Activated naive CD8-positive, alpha-beta T cell (primary cell): ENCODE measurements at regions not wholly inside any gene's neighbourhood (a gene's known extent, or its start where the extent isn't known, plus 50 kb on each side); places are given as distances from the start of the nearest gene placed in this dataset.

Experiments used
- H3K27ac Mint-ChIP-seq: one replicate; pipeline ENCODE4 v1.8.0; 2021; ENCODE audit warnings: mixed read lengths
- H3K27me3 Mint-ChIP-seq: one replicate; pipeline ENCODE4 v1.8.0; 2021; ENCODE audit warnings: mixed read lengths
- H3K36me3 Mint-ChIP-seq: one replicate; pipeline ENCODE4 v1.8.0; 2021; ENCODE audit warnings: mixed read lengths
- H3K4me1 Mint-ChIP-seq: one replicate; pipeline ENCODE4 v1.8.0; 2021; ENCODE audit warnings: low read depth, mixed read lengths
- H3K4me3 Mint-ChIP-seq: one replicate; pipeline ENCODE4 v1.8.0; 2021; ENCODE audit warnings: mild to moderate bottlenecking, mixed read lengths
- H3K9me3 Mint-ChIP-seq: one replicate; pipeline ENCODE4 v1.8.0; 2021; ENCODE audit warnings: low read depth, mixed read lengths

DNA sequence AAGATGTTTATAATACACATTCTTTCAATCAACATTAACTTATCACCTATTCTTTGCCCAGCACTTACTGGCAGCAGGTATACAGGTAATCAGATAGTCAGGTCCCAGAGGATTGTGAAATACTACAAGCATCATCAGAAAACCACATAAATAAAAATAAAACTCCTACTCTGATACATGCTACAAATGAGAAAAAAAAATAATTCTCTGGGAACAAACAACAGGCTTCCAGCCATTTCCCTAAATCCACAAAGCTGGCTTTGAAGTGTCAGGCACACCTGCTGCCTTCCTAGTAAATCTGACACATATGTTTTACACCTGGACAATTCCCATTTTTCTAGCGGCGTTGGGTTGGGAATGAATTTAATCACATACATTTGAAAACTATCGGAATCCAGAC is 384.5 kb upstream of the CDH4 start:
- Mint-ChIP-seq H3K9me3 (no peaks in the 10 kb centered on the region), H3K4me3 (no peak overlapping the region), H3K36me3 (no peaks in the 10 kb centered on the region), H3K4me1 (no peaks in the 10 kb centered on the region), H3K27ac (no peak overlapping the region), H3K27me3 (peaks cover 3% of the 10 kb centered on the region)

- no peaks in the 10 kb centered on the region for H3K9me3 Mint-ChIP-seq
- no peaks in the 10 kb centered on the region for H3K36me3 Mint-ChIP-seq
- H3K27ac Mint-ChIP-seq: no peak overlapping the region
- H3K4me1 Mint-ChIP-seq: no peaks in the 10 kb centered on the region
- no peak overlapping the region for H3K4me3 Mint-ChIP-seq
- peaks cover 2% of the 10 kb centered on the region for H3K27me3 Mint-ChIP-seq
Observed at GRCh38 chr20:60868316-60868891, 383.7 kb upstream of the CDH4 start.

DNA sequence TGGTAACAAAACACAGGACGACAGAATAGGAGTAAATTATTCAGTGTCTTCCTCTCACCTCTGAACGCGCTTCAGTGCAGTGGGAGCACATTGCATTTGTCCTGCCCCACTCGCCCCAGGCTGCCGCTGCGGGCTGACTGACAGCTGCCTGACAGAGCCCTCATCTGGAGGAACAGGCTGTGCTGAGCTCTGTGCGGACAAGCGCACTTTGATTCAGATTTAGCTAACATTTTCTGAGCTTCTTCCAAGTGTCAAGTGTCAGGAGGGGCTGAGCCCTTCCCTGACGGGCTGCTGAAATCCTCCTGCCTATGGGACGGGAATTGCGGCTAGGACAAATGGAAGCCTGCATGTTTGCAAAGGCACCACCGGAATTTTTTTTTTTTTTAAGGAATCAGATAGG is 383.0 kb upstream of the CDH4 start:
- no peaks in the 10 kb centered on the region for H3K27me3 Mint-ChIP-seq
- no peak overlapping the region for H3K27ac Mint-ChIP-seq
- H3K9me3 Mint-ChIP-seq: no peaks in the 10 kb centered on the region
- H3K4me3 Mint-ChIP-seq: no peak overlapping the region
- no peaks in the 10 kb centered on the region for H3K36me3 Mint-ChIP-seq
- no peaks in the 10 kb centered on the region for H3K4me1 Mint-ChIP-seq

- Mint-ChIP-seq H3K9me3 (no peaks in the 10 kb centered on the region), H3K27ac (no peak overlapping the region)
Observed at GRCh38 chr20:60869625-60870024, 382.4 kb upstream of the CDH4 start.

GRCh38 chr20:60870040-60870439 is 382.0 kb upstream of the CDH4 start:
- Mint-ChIP-seq H3K4me1 (no peaks in the 10 kb centered on the region), H3K9me3 (no peaks in the 10 kb centered on the region), H3K4me3 (no peak overlapping the region), H3K27ac (no peak overlapping the region), H3K27me3 (no peaks in the 10 kb centered on the region), H3K36me3 (no peaks in the 10 kb centered on the region)

More at GRCh38 chr20:60869625-60870024, 382.4 kb upstream of the CDH4 start:
- Mint-ChIP-seq H3K4me1 (no peaks in the 10 kb centered on the region), H3K4me3 (no peak overlapping the region), H3K27me3 (no peaks in the 10 kb centered on the region), H3K36me3 (no peaks in the 10 kb centered on the region)

DNA sequence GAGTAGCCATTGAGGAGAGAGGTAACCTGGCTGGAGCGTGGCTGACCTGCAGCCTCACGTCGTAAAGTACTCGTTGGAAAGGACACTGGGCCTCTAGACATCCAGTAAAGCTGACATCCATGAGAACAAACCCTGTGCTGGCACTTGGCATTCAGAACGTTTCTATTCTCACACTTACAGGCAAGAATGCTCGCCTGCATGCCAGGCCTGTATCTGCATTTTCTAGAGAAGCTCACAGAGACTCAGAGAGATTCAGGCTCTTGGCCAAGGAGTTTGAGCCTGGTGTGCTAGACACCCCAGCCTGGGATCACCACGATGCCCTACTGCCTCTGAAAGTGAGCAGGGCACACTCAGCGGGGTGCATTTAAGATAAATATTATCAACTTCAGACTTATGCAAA is 379.8 kb upstream of the CDH4 start:
- H3K9me3 Mint-ChIP-seq: no peaks in the 10 kb centered on the region
- H3K27ac Mint-ChIP-seq: no peak overlapping the region
- H3K4me1 Mint-ChIP-seq: no peaks in the 10 kb centered on the region
- no peaks in the 10 kb centered on the region for H3K36me3 Mint-ChIP-seq
- H3K27me3 Mint-ChIP-seq: no peaks in the 10 kb centered on the region
- no peak overlapping the region for H3K4me3 Mint-ChIP-seq

DNA sequence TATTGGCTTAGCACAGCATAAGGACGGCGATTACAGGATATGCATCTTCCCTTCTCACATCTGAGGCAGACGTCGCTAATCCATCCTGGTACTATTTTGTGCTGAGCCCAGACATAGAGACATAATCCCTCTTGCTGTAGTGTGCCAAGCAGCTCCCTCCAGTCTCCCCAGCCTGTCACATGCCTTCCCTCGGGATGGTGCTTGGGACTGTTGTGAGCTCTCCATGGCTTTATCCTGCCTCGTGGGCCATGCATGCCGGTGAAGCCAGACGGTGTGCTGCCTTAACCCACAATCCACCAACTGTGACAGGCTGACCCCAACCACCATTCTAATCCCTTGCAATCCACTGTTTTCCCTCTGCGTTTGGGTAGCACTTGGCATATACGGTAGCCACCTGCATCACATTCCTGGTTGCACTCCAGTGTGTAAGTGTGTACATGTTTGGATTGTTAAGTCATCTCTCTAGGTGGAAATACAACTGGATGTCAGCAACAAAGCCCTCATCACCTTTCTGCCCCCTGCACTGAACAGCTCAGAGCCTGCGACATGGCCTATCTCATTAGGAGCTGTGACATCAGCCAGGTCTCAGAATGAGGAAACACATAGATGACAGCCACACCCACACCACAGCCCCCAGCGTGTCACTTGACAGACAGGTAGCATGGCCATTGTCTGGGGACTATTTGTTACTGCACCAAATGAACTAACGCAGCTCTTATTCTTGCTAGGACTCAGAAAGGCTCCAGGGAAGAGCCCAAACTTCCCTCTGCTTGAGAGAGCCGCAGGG is 374.8 kb upstream of the CDH4 start:
- Mint-ChIP-seq H3K27me3 (no peaks in the 10 kb centered on the region), H3K9me3 (no peaks in the 10 kb centered on the region), H3K4me3 (no peak overlapping the region), H3K36me3 (no peaks in the 10 kb centered on the region), H3K4me1 (no peaks in the 10 kb centered on the region), H3K27ac (no peak overlapping the region)

- H3K27me3 Mint-ChIP-seq: no peaks in the 10 kb centered on the region
Observed at GRCh38 chr20:60882836-60883235, 369.2 kb upstream of the CDH4 start.

DNA sequence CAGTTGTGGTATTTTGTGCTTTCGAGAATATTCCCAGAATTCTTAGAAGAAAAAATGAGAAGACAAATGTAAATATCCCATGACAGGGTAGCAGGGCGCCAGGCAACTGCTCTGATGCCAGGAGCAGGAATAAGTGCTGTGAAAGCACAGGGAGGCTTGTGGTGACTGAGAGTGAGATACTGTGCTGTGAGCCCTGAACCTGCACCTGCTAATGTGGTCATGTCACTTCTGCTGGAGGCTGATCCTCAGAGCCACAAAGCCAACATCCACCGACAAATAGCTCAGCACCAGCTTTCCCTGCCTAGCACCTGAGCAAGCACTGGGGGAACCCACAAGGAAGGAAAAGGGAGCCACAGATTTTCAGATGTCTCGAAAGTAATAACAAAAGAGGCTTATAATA is 368.6 kb upstream of the CDH4 start:
- H3K4me3 Mint-ChIP-seq: no peak overlapping the region
- H3K36me3 Mint-ChIP-seq: no peaks in the 10 kb centered on the region
- no peaks in the 10 kb centered on the region for H3K27me3 Mint-ChIP-seq
- no peaks in the 10 kb centered on the region for H3K9me3 Mint-ChIP-seq
- H3K27ac Mint-ChIP-seq: no peak overlapping the region
- no peaks in the 10 kb centered on the region for H3K4me1 Mint-ChIP-seq

More at GRCh38 chr20:60882836-60883235, 369.2 kb upstream of the CDH4 start:
- Mint-ChIP-seq H3K4me3 (no peak overlapping the region), H3K27ac (no peak overlapping the region), H3K4me1 (no peaks in the 10 kb centered on the region), H3K9me3 (no peaks in the 10 kb centered on the region), H3K36me3 (no peaks in the 10 kb centered on the region)

DNA sequence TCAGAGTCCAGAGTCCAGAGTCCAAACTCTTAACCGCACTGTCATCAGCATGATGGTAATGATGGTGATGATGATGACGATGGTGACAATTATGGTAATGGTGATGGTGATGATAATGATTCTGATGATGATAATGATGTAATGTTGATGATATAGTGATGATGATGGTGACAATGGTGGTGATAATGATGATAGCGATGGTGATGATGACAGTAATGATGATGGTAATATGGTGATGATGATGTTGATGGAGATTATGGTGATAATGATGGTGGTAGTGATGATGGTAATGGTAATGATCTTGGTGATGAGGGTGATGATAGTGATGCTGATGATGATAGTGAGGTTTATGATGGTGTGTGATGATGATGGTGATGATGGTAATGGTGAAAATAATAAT is 367.8 kb upstream of the CDH4 start:
- Mint-ChIP-seq H3K9me3 (no peaks in the 10 kb centered on the region), H3K27me3 (no peaks in the 10 kb centered on the region), H3K36me3 (no peaks in the 10 kb centered on the region), H3K4me1 (no peaks in the 10 kb centered on the region), H3K27ac (no peak overlapping the region), H3K4me3 (no peak overlapping the region)

DNA sequence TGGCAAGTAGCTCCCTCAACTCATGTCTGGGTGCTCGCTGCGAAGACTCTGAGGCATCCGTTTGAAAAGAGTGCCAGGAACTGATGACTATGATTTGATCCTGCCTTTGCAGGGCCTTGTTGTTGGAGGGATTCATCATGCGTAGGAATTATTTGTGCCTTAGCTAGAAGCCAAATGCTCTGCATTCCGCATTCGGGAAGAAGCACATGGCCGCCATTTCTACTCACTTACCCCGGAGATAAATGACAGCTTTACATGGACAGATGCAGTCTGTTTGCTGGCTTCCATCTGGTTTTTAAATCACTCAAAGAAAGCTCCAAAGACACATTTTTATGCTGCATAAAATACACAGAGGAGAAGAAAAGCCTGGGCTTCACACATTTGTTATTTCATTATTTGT is 363.3 kb upstream of the CDH4 start:
- Mint-ChIP-seq H3K4me1 (no peaks in the 10 kb centered on the region), H3K27me3 (no peaks in the 10 kb centered on the region), H3K4me3 (no peak overlapping the region), H3K36me3 (no peaks in the 10 kb centered on the region), H3K9me3 (no peaks in the 10 kb centered on the region), H3K27ac (no peak overlapping the region)

GRCh38 chr20:60892095-60892813 is 359.8 kb upstream of the CDH4 start:
- no peaks in the 10 kb centered on the region for H3K4me1 Mint-ChIP-seq
- no peak overlapping the region for H3K27ac Mint-ChIP-seq
- no peaks in the 10 kb centered on the region for H3K36me3 Mint-ChIP-seq
- no peak overlapping the region for H3K4me3 Mint-ChIP-seq
- no peaks in the 10 kb centered on the region for H3K27me3 Mint-ChIP-seq
- no peaks in the 10 kb centered on the region for H3K9me3 Mint-ChIP-seq

- no peaks in the 10 kb centered on the region for H3K27me3 Mint-ChIP-seq
- H3K36me3 Mint-ChIP-seq: no peaks in the 10 kb centered on the region
- no peaks in the 10 kb centered on the region for H3K9me3 Mint-ChIP-seq
- H3K4me3 Mint-ChIP-seq: no peak overlapping the region
- H3K4me1 Mint-ChIP-seq: no peaks in the 10 kb centered on the region
- H3K27ac Mint-ChIP-seq: no peak overlapping the region
Observed at GRCh38 chr20:60894091-60894490, 358.0 kb upstream of the CDH4 start.

DNA sequence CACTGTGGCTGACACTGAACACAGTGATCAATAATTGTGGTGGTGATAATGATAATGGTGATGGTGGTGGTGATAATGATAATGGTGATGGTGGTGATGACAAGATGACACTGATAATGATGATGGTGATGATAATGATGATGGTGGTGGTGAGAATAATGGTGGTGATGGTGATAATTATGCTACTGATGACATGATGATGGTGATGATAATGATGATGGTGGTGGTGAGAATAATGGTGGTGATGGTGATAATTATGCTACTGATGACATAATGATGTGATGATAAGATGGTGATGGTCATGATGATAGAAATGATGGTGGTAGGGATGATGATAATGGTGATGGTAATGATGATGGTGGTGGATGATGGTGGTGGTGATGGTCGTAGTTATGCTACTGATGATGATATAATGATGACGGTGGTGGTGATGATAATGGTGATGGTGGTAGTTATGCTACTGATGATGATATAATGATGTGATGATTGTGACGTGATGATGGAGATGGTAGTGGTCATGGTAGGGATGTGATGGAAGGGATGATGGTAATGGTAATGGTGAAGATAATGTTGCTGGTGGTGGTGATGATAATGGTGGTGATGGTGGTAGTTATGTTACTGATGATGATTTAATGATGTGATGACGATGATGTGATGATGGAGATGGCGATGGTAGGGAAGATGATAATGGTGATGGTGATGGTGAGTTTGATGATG is 356.5 kb upstream of the CDH4 start:
- Mint-ChIP-seq H3K27ac (no peak overlapping the region), H3K4me3 (no peak overlapping the region), H3K4me1 (no peaks in the 10 kb centered on the region), H3K9me3 (no peaks in the 10 kb centered on the region), H3K27me3 (no peaks in the 10 kb centered on the region), H3K36me3 (no peaks in the 10 kb centered on the region)

GRCh38 chr20:60897976-60898375 is 354.1 kb upstream of the CDH4 start:
- H3K4me3 Mint-ChIP-seq: no peak overlapping the region
- H3K36me3 Mint-ChIP-seq: no peaks in the 10 kb centered on the region
- peaks cover 6% of the 10 kb centered on the region for H3K9me3 Mint-ChIP-seq
- no peak overlapping the region for H3K27ac Mint-ChIP-seq
- H3K27me3 Mint-ChIP-seq: peaks cover 5% of the 10 kb centered on the region
- no peaks in the 10 kb centered on the region for H3K4me1 Mint-ChIP-seq
